ENCODE measurements at regions not wholly inside any gene's neighbourhood (a gene's known extent, or its start where the extent isn't known, plus 50 kb on each side); places are given as distances from the start of the nearest gene placed in this dataset.
"Not testable (repeated sequence)": the region's sequence is repeated elsewhere in the genome, so short reads cannot be mapped to it uniquely, and the experiment has no call there.

- TF ChIP-seq POLR2A (IDR thresholded peaks at IDR 0.05; ENCODE audit: low read depth, low read length); TAF1 (IDR thresholded peaks at IDR 0.05; ENCODE audit: borderline replicate concordance, low read depth, low read length): not testable (repeated sequence)
These were observed 152.2 kb upstream of the FNDC3A start for GRCh38 chr13:48823526-48823925.
